HEK293T (cell line): ENCODE measurements at regions not wholly inside any gene's neighbourhood (a gene's known extent, or its start where the extent isn't known, plus 50 kb on each side); places are given as distances from the start of the nearest gene placed in this dataset.

ENCODE experiments used
- CTCF ChIA-PET: fragments of 350-600 bp; formaldehyde crosslinking; extraction: SDS; loops from one replicate; lab custom pipeline; 2021; ENCODE audit warnings: antibody characterized with exemption, inconsistent platforms; lab: Yijun Ruan, JAX
- POLR2A ChIA-PET: fragments of 350-600 bp; formaldehyde crosslinking; extraction: SDS; loops from one replicate; lab custom pipeline; 2020; ENCODE audit warnings: antibody characterized with exemption, inconsistent platforms; lab: Yijun Ruan, JAX
- DNase-seq: peaks from one replicate; pipeline ENCODE4 v3.0.0; 2012; ENCODE audit warnings: mixed read lengths; ENCODE audit errors: extremely low spot score
- ARNT ChIP-seq: fragments of 450-650 bp; IDR thresholded peaks from 2 replicates; pipeline ENCODE4 v1.6.1; 2017; ENCODE audit warnings: mild to moderate bottlenecking
- BHLHE40 ChIP-seq: fragments of 450-650 bp; IDR thresholded peaks from 2 replicates; pipeline ENCODE4 v1.6.1; 2016; ENCODE audit warnings: mild to moderate bottlenecking, moderate library complexity, borderline replicate concordance
- CTBP1 ChIP-seq: fragments of 450-650 bp; IDR thresholded peaks from 2 replicates; pipeline ENCODE4 v1.6.1; 2016; ENCODE audit warnings: borderline replicate concordance
- ELF4 ChIP-seq: fragments of 450-650 bp; IDR thresholded peaks from 2 replicates; pipeline ENCODE4 v1.6.1; 2017; ENCODE audit warnings: antibody characterized with exemption
- FOXA1 ChIP-seq: fragments of 450-650 bp; IDR thresholded peaks from 2 replicates; pipeline ENCODE4 v1.6.1; 2016; ENCODE audit warnings: mild to moderate bottlenecking
- FOXK2 ChIP-seq: fragments of 450-650 bp; IDR thresholded peaks from 2 replicates; pipeline ENCODE4 v1.6.1; 2016; ENCODE audit warnings: mild to moderate bottlenecking
- FOXM1 ChIP-seq: fragments of 450-650 bp; IDR thresholded peaks from 2 replicates; pipeline ENCODE4 v1.6.1; 2017; ENCODE audit warnings: mild to moderate bottlenecking, borderline replicate concordance
- HDGF ChIP-seq: fragments of 450-650 bp; IDR thresholded peaks from 2 replicates; pipeline ENCODE4 v1.6.1; 2017; ENCODE audit warnings: antibody characterized with exemption, borderline replicate concordance
- L3MBTL2 ChIP-seq: fragments of 450-650 bp; conservative IDR thresholded peaks from 2 replicates; pipeline ENCODE4 v1.6.1; 2016; ENCODE audit warnings: mild to moderate bottlenecking
- LEF1 ChIP-seq: fragments of 450-650 bp; IDR thresholded peaks from 2 replicates; pipeline ENCODE4 v1.6.1; 2017; ENCODE audit warnings: mild to moderate bottlenecking, borderline replicate concordance
- NFRKB ChIP-seq: fragments of 450-650 bp; IDR thresholded peaks from 2 replicates; pipeline ENCODE4 v1.6.1; 2016; ENCODE audit warnings: mild to moderate bottlenecking, moderate library complexity
- PKNOX1 ChIP-seq: fragments of 450-650 bp; IDR thresholded peaks from 2 replicates; pipeline ENCODE4 v1.6.1; 2016
- SP1 ChIP-seq: fragments of 450-650 bp; IDR thresholded peaks from 2 replicates; pipeline ENCODE4 v1.6.1; 2017
- SUZ12 ChIP-seq: fragments of 450-650 bp; IDR thresholded peaks from 2 replicates; pipeline ENCODE4 v1.6.1; 2016; ENCODE audit warnings: mild to moderate bottlenecking
- TARDBP ChIP-seq: fragments of 450-650 bp; IDR thresholded peaks from 2 replicates; pipeline ENCODE4 v1.6.1; 2016
- ZNF384 ChIP-seq: fragments of 450-650 bp; IDR thresholded peaks from 2 replicates; pipeline ENCODE4 v1.6.1; 2016

GRCh38 chr6:88538840-88539239 lies 372.7 kb upstream of the CNR1 start:
- ChIA-PET CTCF (no interaction called here), POLR2A (no interaction called here)
- no peak for DNase-seq
- TF ChIP-seq NFRKB, result no peak

GRCh38 chr6:88538130-88538706 lies 372.1 kb upstream of the CNR1 start:
- ChIA-PET CTCF (no interaction called here), POLR2A (no interaction called here)
- TF ChIP-seq FOXK2 (no peak), LEF1 (no peak)
- DNase-seq, result peak; percentile 22

- TF ChIP-seq SP1, result no peak
- TF ChIP-seq SUZ12, result no peak
- no peak for TF ChIP-seq ELF4
- no peak for TF ChIP-seq BHLHE40
- no peak for TF ChIP-seq FOXM1
- TF ChIP-seq LEF1, result no peak
- TF ChIP-seq FOXA1, result no peak
- TF ChIP-seq TARDBP, result no peak
- TF ChIP-seq NFRKB, result no peak
- no peak for TF ChIP-seq L3MBTL2
- TF ChIP-seq HDGF, result no peak
- TF ChIP-seq ARNT, result no peak
- ChIA-PET CTCF (no interaction called here), POLR2A (no interaction called here)
- DNase-seq, result no peak
Observed at GRCh38 chr6:88536071-88536625, 370.0 kb upstream of the CNR1 start.

- no peak for DNase-seq
- no peak for TF ChIP-seq ARNT
- no peak for TF ChIP-seq ELF4
- TF ChIP-seq SP1, result no peak
- no peak for TF ChIP-seq L3MBTL2
- no peak for TF ChIP-seq FOXA1
- no peak for TF ChIP-seq BHLHE40
- no peak for TF ChIP-seq TARDBP
- TF ChIP-seq NFRKB, result no peak
- no peak for TF ChIP-seq CTBP1
- TF ChIP-seq FOXM1, result no peak
- TF ChIP-seq FOXK2, result no peak
- TF ChIP-seq SUZ12, result no peak
- no peak for TF ChIP-seq HDGF
- TF ChIP-seq ZNF384, result no peak
- TF ChIP-seq LEF1, result no peak
- ChIA-PET POLR2A (interaction anchor here (0.7 kb wide), 1 partner anchor 81 kb away, joined by 4 read pairs; no protein-coding TSS in a partner anchor), CTCF (no interaction called here)
Observed at GRCh38 chr6:88535306-88535705, 369.2 kb upstream of the CNR1 start.

GRCh38 chr6:88532241-88532860 lies 366.2 kb upstream of the CNR1 start:
- ChIA-PET POLR2A (no interaction called here), CTCF (no interaction called here)
- TF ChIP-seq HDGF, result no peak
- TF ChIP-seq ZNF384, result no peak
- TF ChIP-seq FOXM1, result no peak
- TF ChIP-seq FOXK2, result no peak
- TF ChIP-seq FOXA1, result no peak
- TF ChIP-seq LEF1, result no peak
- TF ChIP-seq SP1, result no peak
- TF ChIP-seq BHLHE40, result no peak
- no peak for TF ChIP-seq PKNOX1
- no peak for TF ChIP-seq NFRKB
- TF ChIP-seq ELF4, result no peak
- no peak for TF ChIP-seq ARNT
- TF ChIP-seq TARDBP, result no peak
- no peak for DNase-seq

GRCh38 chr6:88529726-88530125 lies 363.6 kb upstream of the CNR1 start:
- POLR2A ChIA-PET, result no interaction called here
- DNase-seq, result no peak
- CTCF ChIA-PET, result no interaction called here
- TF ChIP-seq BHLHE40 (no peak), HDGF (no peak), ARNT (no peak), LEF1 (no peak), ELF4 (no peak), NFRKB (no peak)

- no peak for DNase-seq
- CTCF ChIA-PET, result no interaction called here
Observed at GRCh38 chr6:88520445-88520844, 354.3 kb upstream of the CNR1 start.

GRCh38 chr6:88520017-88520338 lies 353.8 kb upstream of the CNR1 start:
- TF ChIP-seq SUZ12 (no peak), ELF4 (no peak), PKNOX1 (no peak), TARDBP (no peak), FOXA1 (no peak), SP1 (no peak), FOXK2 (no peak)
- ChIA-PET POLR2A (no interaction called here), CTCF (no interaction called here)
- no peak for DNase-seq

More at GRCh38 chr6:88520445-88520844, 354.3 kb upstream of the CNR1 start:
- POLR2A ChIA-PET, result no interaction called here
- TF ChIP-seq ARNT (no peak), BHLHE40 (no peak), L3MBTL2 (no peak), LEF1 (no peak)
